Fibroblast of the aortic adventitia (primary cell): ENCODE measurements at regions not wholly inside any gene's neighbourhood (a gene's known extent, or its start where the extent isn't known, plus 50 kb on each side); places are given as distances from the start of the nearest gene placed in this dataset.
"Not testable (repeated sequence)": the region's sequence is repeated elsewhere in the genome, so short reads cannot be mapped to it uniquely, and the experiment has no call there.

Experiments
- DNase-seq: peaks from one replicate; pipeline ENCODE4 v3.0.0-alpha.2; 2010; ENCODE audit warnings: low read depth
- H3K4me3 ChIP-seq: 2 replicates; pipeline ENCODE4 v1.5.1; 2011; ENCODE audit warnings: low read depth, mild to moderate bottlenecking, control low read depth, low read length, moderate library complexity
- CTCF ChIP-seq: IDR thresholded peaks from 2 replicates; pipeline ENCODE4 v1.5.1; 2011; ENCODE audit warnings: mild to moderate bottlenecking, low read length, control low read depth, inconsistent platforms; ENCODE audit not compliant: insufficient read depth

GRCh38 chr4:83962492-83962891 is 426.6 kb downstream of the GPAT3 start:
- TF ChIP-seq CTCF: no peak
- H3K4me3 ChIP-seq: no peak overlapping the region
- no peak for DNase-seq

GRCh38 chr4:83961575-83961974 is 425.7 kb downstream of the GPAT3 start:
- no peak overlapping the region for H3K4me3 ChIP-seq
- peak; percentile 52 for DNase-seq
- TF ChIP-seq CTCF: peak; percentile 36

GRCh38 chr4:83959160-83959559 is 423.3 kb downstream of the GPAT3 start:
- H3K4me3 ChIP-seq: no peak overlapping the region
- no peak for DNase-seq
- no peak for TF ChIP-seq CTCF

DNA sequence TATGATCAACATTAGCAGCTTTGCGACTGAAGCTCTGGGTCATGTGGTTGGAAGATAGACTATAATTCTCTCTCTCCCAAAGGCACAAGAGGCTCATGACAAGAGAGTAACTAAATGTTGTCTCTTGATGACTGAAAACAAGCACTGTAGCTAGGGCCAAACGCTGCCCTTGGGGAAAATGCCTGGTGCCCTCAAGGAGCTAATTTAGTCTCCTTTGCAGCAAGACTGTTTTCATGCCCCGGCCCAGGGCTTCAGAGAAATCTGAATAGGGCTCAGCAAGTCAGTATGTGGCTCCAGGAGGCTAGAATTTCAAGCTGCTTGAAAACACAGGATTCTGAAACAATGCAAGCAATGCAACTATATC is 411.9 kb downstream of the GPAT3 start:
- no peak for DNase-seq

GRCh38 chr4:83947125-83947829 is 411.4 kb downstream of the GPAT3 start:
- no peak for TF ChIP-seq CTCF
- no peak overlapping the region for H3K4me3 ChIP-seq
- no peak for DNase-seq

More for the DNA sequence above, 411.9 kb downstream of the GPAT3 start:
- no peak for TF ChIP-seq CTCF
- H3K4me3 ChIP-seq: no peak overlapping the region

DNA sequence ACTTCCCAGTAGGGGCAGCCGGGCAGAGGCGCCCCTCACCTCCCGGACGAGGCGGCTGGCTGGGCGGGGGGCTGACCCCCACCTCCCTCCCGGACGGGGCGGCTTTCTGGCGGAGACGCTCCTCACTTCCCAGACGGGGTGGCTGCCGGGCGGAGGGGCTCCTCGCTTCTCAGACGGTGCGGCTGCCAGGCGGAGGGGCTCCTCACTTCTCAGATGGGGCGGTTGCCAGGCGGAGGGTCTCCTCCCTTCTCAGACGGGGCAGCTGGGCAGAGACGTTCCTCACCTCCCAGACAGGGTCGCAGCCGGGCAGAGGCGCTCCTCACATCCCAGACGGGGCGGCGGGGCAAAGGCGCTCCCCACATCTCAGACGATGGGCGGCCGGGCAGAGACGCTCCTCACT is 407.8 kb downstream of the GPAT3 start:
- not testable (repeated sequence) for DNase-seq, H3K4me3 ChIP-seq

DNA sequence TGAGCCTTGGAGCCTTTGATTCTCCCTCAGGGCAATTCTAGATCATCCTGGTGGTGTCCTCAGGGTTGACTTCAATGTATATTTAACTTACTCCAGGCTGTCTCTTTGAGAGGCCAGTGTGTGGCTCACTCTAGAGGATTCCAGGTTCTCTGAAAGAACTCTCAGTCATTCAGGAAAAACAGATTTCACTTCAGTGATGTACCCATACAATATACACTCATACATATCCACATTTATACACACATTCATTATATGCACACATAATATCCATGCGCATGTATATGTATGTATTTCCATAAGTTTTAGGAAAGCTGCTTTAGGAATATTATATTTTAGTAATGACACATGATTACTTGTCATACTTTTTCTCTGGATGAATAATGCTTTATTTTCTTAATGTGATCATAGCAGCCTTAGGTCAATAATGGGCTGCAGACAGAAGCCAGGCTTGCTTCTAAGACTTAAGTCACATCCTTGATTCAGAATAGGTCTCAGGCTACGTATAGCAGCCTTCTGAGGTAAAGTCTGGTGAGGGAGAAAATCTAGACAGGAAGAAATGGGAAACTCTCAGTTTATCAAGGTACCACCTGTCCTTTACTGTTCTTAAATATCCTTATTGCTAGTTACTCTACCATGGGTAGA is 397.0 kb downstream of the GPAT3 start:
- TF ChIP-seq CTCF: no peak
- no peak for DNase-seq
- H3K4me3 ChIP-seq: no peak overlapping the region
